HepG2 (cell line): ENCODE measurements at regions not wholly inside any gene's neighbourhood (a gene's known extent, or its start where the extent isn't known, plus 50 kb on each side); places are given as distances from the start of the nearest gene placed in this dataset.

ENCODE experiments used
- ATAC-seq: fragments of 200-7000 bp; cut with Tn5 transposase; 3 replicates; pipeline ENCODE4 v1.9.1; 2020; ENCODE audit warnings: mild to moderate bottlenecking, moderate library complexity
- BruUV-seq: library from RNA; stranded (reverse); fragments of 400-500 nt; replicated peaks from 2 replicates; lab custom pipeline; 2021; lab: Mats Ljungman, UMichigan
- CTCF ChIA-PET: fragments of 300-600 bp; formaldehyde crosslinking; extraction: SDS; loops from one replicate; lab custom pipeline; 2021; ENCODE audit warnings: low total read pairs, inconsistent platforms, low intra/inter-chr PET ratio; lab: Yijun Ruan, JAX
- POLR2A ChIA-PET: fragments of 350-600 bp; sonication (Branson Sonifier 250); formaldehyde crosslinking; loops from one replicate; lab custom pipeline; 2020; ENCODE audit warnings: antibody characterized with exemption, inconsistent platforms; lab: Yijun Ruan, JAX
- DNase-seq: peaks from one replicate; pipeline ENCODE4 v3.0.0-alpha.2; 2015; ENCODE audit warnings: low spot score
- FAIRE-seq: peaks from 3 replicates; lab custom pipeline; 2011; peaks lifted over from hg19 to GRCh38; lab: Jason Lieb, UNC
- H2AFZ ChIP-seq: one replicate; pipeline ENCODE4 v1.6.1; 2011; ENCODE audit warnings: low read length, inconsistent platforms
- H3K27ac ChIP-seq: fragments of 300-600 bp; 3 replicates; pipeline ENCODE4 v1.8.0; 2011; ENCODE audit warnings: mixed run types, mild to moderate bottlenecking, mixed read lengths, low read length, inconsistent platforms; ENCODE audit not compliant: insufficient read depth; ENCODE audit errors: extremely low read length
- H3K27me3 ChIP-seq, 2 experiments: fragments of 200-600 bp in 1 of 2; 2 replicates in 1 of 2; 3 replicates in 1 of 2; pipeline versions ENCODE4 v1.6.0 to v1.8.0; 2011; ENCODE audit warnings: low read length in 2 of 2, mild to moderate bottlenecking in 2 of 2, moderate library complexity in 2 of 2, inconsistent platforms in 1 of 2; ENCODE audit not compliant: insufficient read depth in 2 of 2, control insufficient read depth in 1 of 2
- H3K36me3 ChIP-seq, 2 experiments: fragments of 200-600 bp in 1 of 2; replicated peaks in 1 of 2; 2 replicates in 1 of 2; 3 replicates in 1 of 2; pipeline versions ENCODE4 v1.5.1 to v1.8.0; 2011; ENCODE audit warnings: low read length in 2 of 2, inconsistent platforms in 1 of 2; ENCODE audit not compliant: insufficient read depth in 2 of 2, control insufficient read depth in 1 of 2
- H3K4me1 ChIP-seq: 2 replicates; pipeline ENCODE4 v1.5.1; 2012; ENCODE audit warnings: low read length, inconsistent platforms; ENCODE audit not compliant: insufficient read depth
- H3K4me2 ChIP-seq: 2 replicates; pipeline ENCODE4 v1.6.0; 2011; ENCODE audit warnings: low read depth, low read length, inconsistent platforms
- H3K4me3 ChIP-seq, 3 experiments: fragments of 200-600 bp in 1 of 3; sonication (generic), shearing (Covaris generic) in 1 of 3; replicated peaks in 1 of 3; 2 replicates each; pipeline ENCODE4 v1.5.1; 2011 to 2016; ENCODE audit warnings: low read length in 3 of 3, inconsistent platforms in 2 of 3, low read depth in 2 of 3, mild to moderate bottlenecking in 2 of 3, control low read depth in 1 of 3, mixed read lengths in 1 of 3; ENCODE audit not compliant: insufficient read depth in 1 of 3
- H3K79me2 ChIP-seq: one replicate; pipeline ENCODE4 v1.6.1; 2011; ENCODE audit warnings: low read length, inconsistent platforms; ENCODE audit not compliant: insufficient read depth
- H3K9ac ChIP-seq: 2 replicates; pipeline ENCODE4 v1.6.0; 2011; ENCODE audit warnings: mild to moderate bottlenecking, low read depth, low read length, inconsistent platforms; ENCODE audit not compliant: insufficient read depth
- H3K9me3 ChIP-seq: 2 replicates; pipeline ENCODE4 v1.5.1; 2012; ENCODE audit warnings: mild to moderate bottlenecking, low read length
- H4K20me1 ChIP-seq: 2 replicates; pipeline ENCODE4 v1.6.0; 2011; ENCODE audit warnings: inconsistent platforms, mild to moderate bottlenecking, low read length, moderate library complexity; ENCODE audit not compliant: insufficient read depth
- ADNP ChIP-seq: sonication (generic); formaldehyde crosslinking; IDR thresholded peaks from 2 replicates; pipeline ENCODE4 v1.4.0; 2020; ENCODE audit warnings: missing genetic modification reagents
- CCDC6 ChIP-seq: sonication (generic); formaldehyde crosslinking; IDR thresholded peaks from 2 replicates; pipeline ENCODE4 v1.8.1; 2022; ENCODE audit warnings: mild to moderate bottlenecking, missing genetic modification reagents, moderate library complexity
- FOXK2 ChIP-seq: fragments of 450-650 bp; IDR thresholded peaks from 2 replicates; pipeline ENCODE4 v1.6.1; 2016
- HNRNPH1 ChIP-seq: fragments of 200-400 bp; formaldehyde crosslinking; optimal IDR thresholded peaks from 2 replicates; pipeline ENCODE3; 2017; ENCODE audit warnings: mild to moderate bottlenecking, low read depth, low read length
- PRMT3 ChIP-seq: sonication (generic); formaldehyde crosslinking; IDR thresholded peaks from 2 replicates; pipeline ENCODE4 v1.8.1; 2022; ENCODE audit warnings: low read depth, mild to moderate bottlenecking, moderate library complexity, missing genetic modification reagents, borderline replicate concordance
- RAD21 ChIP-seq: fragments of 450-650 bp; formaldehyde crosslinking; IDR thresholded peaks from 2 replicates; pipeline ENCODE4 v1.5.0; 2020; ENCODE audit warnings: mild to moderate bottlenecking
- RELA ChIP-seq: sonication (generic); formaldehyde crosslinking; IDR thresholded peaks from 2 replicates; pipeline ENCODE4 v1.4.0; 2020; ENCODE audit warnings: missing genetic modification reagents
- ZFP82 ChIP-seq: sonication (generic); formaldehyde crosslinking; IDR thresholded peaks from 2 replicates; pipeline ENCODE4 v1.5.1; 2020; ENCODE audit warnings: mild to moderate bottlenecking, missing genetic modification reagents, borderline replicate concordance
- ZNF709 ChIP-seq: sonication (generic); formaldehyde crosslinking; IDR thresholded peaks from 2 replicates; pipeline ENCODE4 v1.5.0; 2020; ENCODE audit warnings: mild to moderate bottlenecking, missing genetic modification reagents
- WGBS: methylation state at CpG from one replicate; pipeline ENCODE4 v1.1.6; 2017; ENCODE audit warnings: low lambda C conversion rate; 5-methylcytosine and 5-hydroxymethylcytosine counted together
- in situ Hi-C: cut with HindIII; loops from 2 replicates; pipeline ENCODE4 v1.10.0; 2017; ENCODE audit warnings: low pct_unique_long_range_greater_than_20kb; ENCODE audit not compliant: extremely low pct_ligation_motif_present
- intact Hi-C: fragments of 100-400 bp; cut with micrococcal nuclease; formaldehyde crosslinking; loops from one replicate; pipeline ENCODE4 v1.10.0; 2022; ENCODE audit not compliant: unreplicated experiment
- TF ChIP-seq, protein P1 (sequence below): sonication (generic); formaldehyde crosslinking; IDR thresholded peaks from 2 replicates; pipeline ENCODE4 v1.4.0; 2020; ENCODE audit warnings: missing genetic modification reagents
- TF ChIP-seq, protein P2 (sequence below): sonication (generic); formaldehyde crosslinking; IDR thresholded peaks from 2 replicates; pipeline ENCODE4 v1.4.0; 2020; ENCODE audit warnings: missing genetic modification reagents, mild to moderate bottlenecking, borderline replicate concordance
- TF ChIP-seq, protein P3 (sequence below): sonication (generic); formaldehyde crosslinking; IDR thresholded peaks from 2 replicates; pipeline ENCODE4 v1.4.0; 2020; ENCODE audit warnings: missing genetic modification reagents

DNA sequence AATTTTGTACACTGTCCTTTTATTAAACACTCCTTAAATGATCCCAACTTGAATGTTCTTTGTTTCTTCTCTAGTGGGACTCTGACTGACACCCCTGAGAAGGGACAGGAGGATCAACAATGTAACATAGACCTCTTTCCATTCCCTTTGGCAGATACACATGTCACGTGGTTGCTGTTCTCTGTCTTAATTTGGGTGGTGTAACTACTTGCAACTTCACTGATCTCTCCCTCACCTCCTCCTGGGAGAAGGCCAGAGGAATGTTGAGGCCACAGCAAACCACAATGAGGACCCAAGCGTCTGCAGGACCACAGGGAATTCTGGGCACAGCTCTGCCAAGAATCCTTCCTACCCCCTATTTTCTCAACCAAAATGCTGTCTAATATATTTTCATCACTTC lies 205.6 kb downstream of the RTP5 start:
- no peaks in the 10 kb centered on the region for H3K36me3 ChIP-seq
- intact Hi-C loops, result no loop called here
- H3K4me1 ChIP-seq, result peaks cover 69% of the 10 kb centered on the region
- H3K4me3 ChIP-seq, result no peak overlapping the region
- TF ChIP-seq ZNF709 (no peak), PRMT3 (CRISPR knock-in tag) (no peak), ADNP (CRISPR knock-in tag) (no peak), RAD21 (CRISPR knock-in tag) (no peak), CCDC6 (CRISPR knock-in tag) (no peak), HNRNPH1 (no peak), RELA (CRISPR knock-in tag) (no peak), ZFP82 (CRISPR knock-in tag) (no peak), FOXK2 (no peak)
- TF ChIP-seq, protein P1, sequence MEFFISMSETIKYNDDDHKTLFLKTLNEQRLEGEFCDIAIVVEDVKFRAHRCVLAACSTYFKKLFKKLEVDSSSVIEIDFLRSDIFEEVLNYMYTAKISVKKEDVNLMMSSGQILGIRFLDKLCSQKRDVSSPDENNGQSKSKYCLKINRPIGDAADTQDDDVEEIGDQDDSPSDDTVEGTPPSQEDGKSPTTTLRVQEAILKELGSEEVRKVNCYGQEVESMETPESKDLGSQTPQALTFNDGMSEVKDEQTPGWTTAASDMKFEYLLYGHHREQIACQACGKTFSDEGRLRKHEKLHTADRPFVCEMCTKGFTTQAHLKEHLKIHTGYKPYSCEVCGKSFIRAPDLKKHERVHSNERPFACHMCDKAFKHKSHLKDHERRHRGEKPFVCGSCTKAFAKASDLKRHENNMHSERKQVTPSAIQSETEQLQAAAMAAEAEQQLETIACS (CRISPR knock-in tag), result no peak
- TF ChIP-seq, protein P2, sequence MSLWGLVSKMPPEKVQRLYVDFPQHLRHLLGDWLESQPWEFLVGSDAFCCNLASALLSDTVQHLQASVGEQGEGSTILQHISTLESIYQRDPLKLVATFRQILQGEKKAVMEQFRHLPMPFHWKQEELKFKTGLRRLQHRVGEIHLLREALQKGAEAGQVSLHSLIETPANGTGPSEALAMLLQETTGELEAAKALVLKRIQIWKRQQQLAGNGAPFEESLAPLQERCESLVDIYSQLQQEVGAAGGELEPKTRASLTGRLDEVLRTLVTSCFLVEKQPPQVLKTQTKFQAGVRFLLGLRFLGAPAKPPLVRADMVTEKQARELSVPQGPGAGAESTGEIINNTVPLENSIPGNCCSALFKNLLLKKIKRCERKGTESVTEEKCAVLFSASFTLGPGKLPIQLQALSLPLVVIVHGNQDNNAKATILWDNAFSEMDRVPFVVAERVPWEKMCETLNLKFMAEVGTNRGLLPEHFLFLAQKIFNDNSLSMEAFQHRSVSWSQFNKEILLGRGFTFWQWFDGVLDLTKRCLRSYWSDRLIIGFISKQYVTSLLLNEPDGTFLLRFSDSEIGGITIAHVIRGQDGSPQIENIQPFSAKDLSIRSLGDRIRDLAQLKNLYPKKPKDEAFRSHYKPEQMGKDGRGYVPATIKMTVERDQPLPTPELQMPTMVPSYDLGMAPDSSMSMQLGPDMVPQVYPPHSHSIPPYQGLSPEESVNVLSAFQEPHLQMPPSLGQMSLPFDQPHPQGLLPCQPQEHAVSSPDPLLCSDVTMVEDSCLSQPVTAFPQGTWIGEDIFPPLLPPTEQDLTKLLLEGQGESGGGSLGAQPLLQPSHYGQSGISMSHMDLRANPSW (CRISPR knock-in tag), result no peak
- TF ChIP-seq, protein P3, sequence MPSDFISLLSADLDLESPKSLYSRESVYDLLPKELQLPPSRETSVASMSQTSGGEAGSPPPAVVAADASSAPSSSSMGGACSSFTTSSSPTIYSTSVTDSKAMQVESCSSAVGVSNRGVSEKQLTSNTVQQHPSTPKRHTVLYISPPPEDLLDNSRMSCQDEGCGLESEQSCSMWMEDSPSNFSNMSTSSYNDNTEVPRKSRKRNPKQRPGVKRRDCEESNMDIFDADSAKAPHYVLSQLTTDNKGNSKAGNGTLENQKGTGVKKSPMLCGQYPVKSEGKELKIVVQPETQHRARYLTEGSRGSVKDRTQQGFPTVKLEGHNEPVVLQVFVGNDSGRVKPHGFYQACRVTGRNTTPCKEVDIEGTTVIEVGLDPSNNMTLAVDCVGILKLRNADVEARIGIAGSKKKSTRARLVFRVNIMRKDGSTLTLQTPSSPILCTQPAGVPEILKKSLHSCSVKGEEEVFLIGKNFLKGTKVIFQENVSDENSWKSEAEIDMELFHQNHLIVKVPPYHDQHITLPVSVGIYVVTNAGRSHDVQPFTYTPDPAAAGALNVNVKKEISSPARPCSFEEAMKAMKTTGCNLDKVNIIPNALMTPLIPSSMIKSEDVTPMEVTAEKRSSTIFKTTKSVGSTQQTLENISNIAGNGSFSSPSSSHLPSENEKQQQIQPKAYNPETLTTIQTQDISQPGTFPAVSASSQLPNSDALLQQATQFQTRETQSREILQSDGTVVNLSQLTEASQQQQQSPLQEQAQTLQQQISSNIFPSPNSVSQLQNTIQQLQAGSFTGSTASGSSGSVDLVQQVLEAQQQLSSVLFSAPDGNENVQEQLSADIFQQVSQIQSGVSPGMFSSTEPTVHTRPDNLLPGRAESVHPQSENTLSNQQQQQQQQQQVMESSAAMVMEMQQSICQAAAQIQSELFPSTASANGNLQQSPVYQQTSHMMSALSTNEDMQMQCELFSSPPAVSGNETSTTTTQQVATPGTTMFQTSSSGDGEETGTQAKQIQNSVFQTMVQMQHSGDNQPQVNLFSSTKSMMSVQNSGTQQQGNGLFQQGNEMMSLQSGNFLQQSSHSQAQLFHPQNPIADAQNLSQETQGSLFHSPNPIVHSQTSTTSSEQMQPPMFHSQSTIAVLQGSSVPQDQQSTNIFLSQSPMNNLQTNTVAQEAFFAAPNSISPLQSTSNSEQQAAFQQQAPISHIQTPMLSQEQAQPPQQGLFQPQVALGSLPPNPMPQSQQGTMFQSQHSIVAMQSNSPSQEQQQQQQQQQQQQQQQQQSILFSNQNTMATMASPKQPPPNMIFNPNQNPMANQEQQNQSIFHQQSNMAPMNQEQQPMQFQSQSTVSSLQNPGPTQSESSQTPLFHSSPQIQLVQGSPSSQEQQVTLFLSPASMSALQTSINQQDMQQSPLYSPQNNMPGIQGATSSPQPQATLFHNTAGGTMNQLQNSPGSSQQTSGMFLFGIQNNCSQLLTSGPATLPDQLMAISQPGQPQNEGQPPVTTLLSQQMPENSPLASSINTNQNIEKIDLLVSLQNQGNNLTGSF, result no peak
- no peak overlapping the region for H3K27ac ChIP-seq
- WGBS, result 83% methylated on average over 2 of the region's 2 CpGs
- FAIRE-seq (no peak), ATAC-seq (no peak), DNase-seq (no peak)
- no peak overlapping the region for H3K4me2 ChIP-seq
- H2AFZ ChIP-seq, result no peak overlapping the region
- POLR2A ChIA-PET, result no interaction called here
- no peaks in the 10 kb centered on the region for H3K9me3 ChIP-seq
- H3K9ac ChIP-seq, result no peak overlapping the region
- in situ Hi-C loops, result no loop called here
- CTCF ChIA-PET, result no interaction called here
- no peaks in the 10 kb centered on the region for H3K27me3 ChIP-seq
- H4K20me1 ChIP-seq, result no peaks in the 10 kb centered on the region
- H3K79me2 ChIP-seq, result no peaks in the 10 kb centered on the region
- no TSS peak for BruUV-seq
